GM18861 (cell line): ENCODE measurements at regions not wholly inside any gene's neighbourhood (a gene's known extent, or its start where the extent isn't known, plus 50 kb on each side); places are given as distances from the start of the nearest gene placed in this dataset.

Experiments
- ATAC-seq: cut with Tn5 transposase; IDR thresholded peaks from one replicate; pipeline ENCODE4 v1.9.1; 2021; ENCODE audit not compliant: unreplicated experiment

GRCh38 chr15:87120555-87120954, 1040.9 kb downstream of the AGBL1 start:
- ATAC-seq = no peak

- no peak for ATAC-seq
Observed at GRCh38 chr15:87118846-87119245, 1039.2 kb downstream of the AGBL1 start.

GRCh38 chr15:87118435-87118834, 1038.8 kb downstream of the AGBL1 start:
- no peak for ATAC-seq

GRCh38 chr15:87115795-87116194, 1036.1 kb downstream of the AGBL1 start:
- no peak for ATAC-seq

GRCh38 chr15:87099916-87100315, 1020.2 kb downstream of the AGBL1 start:
- ATAC-seq = no peak

GRCh38 chr15:87089551-87089950, 1009.9 kb downstream of the AGBL1 start:
- ATAC-seq = no peak

- ATAC-seq = no peak
Observed at GRCh38 chr15:87083201-87083600, 1003.5 kb downstream of the AGBL1 start.

GRCh38 chr15:87082581-87082980, 1002.9 kb downstream of the AGBL1 start:
- no peak for ATAC-seq

GRCh38 chr15:87080547-87080946, 1000.9 kb downstream of the AGBL1 start:
- ATAC-seq = no peak
